GM18508 (cell line): ENCODE measurements at regions not wholly inside any gene's neighbourhood (a gene's known extent, or its start where the extent isn't known, plus 50 kb on each side); places are given as distances from the start of the nearest gene placed in this dataset.

Experiments
- ATAC-seq: cut with Tn5 transposase; IDR thresholded peaks from one replicate; pipeline ENCODE4 v1.9.1; 2021; ENCODE audit warnings: moderate number of reproducible peaks; ENCODE audit not compliant: insufficient read depth, unreplicated experiment

DNA sequence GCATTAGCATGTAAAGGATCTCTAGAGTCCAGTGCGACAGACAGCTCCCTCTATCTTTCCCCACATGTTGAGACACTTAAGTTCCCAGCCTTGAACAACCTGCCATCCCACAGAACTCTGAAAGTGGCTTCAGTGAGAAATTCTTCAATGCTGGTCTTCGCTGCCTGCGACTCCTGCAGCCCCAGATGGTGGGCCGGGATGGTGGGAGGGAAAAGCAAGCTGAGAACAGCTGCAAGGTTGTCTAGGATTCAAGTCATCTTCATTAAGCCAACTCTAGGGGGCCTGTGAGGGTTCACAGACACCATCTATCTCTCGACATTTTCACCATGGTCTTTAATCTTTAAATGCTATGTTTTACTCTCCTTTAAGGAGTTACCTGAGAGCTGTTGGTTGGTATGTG lies 185.5 kb upstream of the C1orf174 start:
- ATAC-seq, result no peak

DNA sequence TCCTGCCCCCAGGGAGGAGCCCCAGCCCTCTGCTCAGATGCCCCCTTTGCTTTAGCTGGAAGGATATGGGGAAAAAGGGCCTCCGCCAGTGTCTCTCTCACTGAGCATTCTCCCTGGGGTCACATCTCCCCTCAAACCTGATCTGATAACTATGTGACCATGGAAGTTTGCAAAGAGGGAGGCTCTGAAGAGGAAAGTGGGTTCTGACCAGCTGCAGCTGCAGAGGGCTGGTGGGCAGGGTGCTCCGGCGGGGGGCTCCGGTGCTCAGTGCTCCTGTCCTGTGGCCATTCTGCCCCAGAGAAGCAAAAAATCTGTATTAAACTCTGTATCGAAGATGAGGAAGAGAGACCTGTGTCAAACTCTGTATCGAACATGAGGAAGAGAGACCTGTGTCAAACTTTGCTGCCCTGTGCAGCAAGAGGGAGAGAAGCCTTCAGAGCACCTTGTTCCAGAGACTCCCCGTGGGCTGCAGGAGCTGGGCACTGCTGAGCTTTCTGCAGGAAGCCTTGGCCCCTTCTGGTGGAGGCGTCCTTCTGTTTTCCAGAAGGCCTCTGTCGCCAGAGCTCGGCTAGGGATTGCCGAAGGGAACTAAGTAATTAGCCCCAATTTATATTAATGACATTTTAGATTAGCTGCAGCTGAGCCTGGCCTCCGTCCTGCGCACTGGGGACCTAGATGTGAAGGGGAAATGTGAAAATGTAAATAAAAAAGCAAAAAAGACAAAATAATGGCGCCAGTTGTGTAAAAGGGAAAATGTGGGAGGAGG lies 186.2 kb upstream of the C1orf174 start:
- ATAC-seq, result no peak

DNA sequence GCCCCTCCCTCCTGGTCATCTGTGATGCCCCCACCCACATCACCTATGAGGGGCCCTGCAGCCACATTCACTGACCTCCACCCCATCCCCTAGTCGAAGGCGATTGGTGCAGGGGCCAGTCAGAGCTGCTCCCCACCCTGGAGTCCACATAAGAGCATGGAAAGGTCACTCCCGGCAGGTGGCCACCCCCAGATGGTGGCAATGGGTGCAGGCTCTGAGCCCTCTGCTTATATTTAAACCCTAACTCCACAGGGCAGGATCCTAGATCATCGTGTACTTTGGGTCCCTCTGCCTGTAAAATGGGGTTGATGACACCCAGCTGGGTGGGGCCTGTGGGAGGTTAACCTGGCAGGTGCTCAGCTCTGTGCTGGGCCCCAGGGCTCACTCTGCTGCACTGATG lies 186.8 kb upstream of the C1orf174 start:
- ATAC-seq, result no peak

DNA sequence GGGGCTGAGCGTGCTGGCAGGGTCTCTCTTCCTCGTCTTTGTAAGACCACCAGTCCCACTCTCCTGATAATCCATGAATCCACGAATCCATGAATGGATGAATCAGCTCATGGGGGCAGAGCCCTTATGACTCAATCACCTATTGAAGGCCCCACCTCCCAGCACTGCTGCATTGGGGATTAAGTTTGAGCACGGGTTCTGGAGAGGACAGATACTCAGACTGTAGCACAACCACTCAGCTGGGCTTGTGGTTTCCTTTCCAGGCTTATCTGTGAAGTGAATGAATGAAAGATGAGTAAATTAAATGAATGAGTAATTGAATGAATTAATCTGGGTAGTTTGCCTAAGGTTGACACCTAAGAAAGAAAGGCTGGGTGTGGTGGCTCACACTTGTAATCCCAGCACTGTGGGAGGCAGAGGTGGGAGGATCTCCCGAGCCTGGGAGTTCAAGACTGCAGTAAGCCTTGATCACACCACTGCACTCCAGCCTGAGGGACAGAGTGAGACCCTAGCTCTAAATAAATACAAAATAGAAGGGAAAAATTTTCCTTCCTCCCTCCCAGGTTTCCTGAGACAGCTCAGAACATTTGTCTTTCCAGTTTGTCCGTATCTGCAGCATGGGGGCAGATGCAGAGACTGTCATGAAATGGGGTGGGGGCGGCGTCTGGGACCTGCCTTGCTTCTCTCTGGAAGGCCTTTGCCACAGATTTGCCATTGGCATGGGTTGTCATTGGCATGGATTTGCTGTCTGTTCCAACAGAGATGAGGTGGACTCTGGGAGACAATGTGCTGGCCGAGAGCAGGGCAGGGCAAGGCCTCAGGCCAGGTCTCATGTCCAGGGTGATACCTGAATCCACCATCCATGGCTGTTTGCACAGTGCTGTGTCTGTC lies 187.7 kb upstream of the C1orf174 start:
- ATAC-seq, result no peak

DNA sequence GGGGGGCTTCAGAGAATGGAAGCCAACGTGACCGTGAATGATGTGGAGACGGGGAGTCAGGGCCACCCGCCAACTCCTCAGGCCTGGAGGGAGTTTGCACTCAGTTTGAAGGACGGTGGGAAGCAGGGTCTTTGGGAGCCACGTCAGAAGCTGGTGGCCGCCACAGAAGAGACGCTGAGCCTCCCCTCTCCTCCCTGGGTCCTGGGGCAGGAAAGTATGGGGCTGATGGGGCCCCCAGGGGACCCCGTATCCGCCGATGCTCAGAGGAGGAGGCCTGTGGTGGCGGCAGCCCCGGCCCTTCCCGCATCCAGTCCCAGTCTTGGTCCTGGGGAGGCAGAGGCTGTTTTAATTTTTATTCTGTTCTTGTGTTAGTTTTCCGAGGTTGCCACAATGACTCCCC lies 188.6 kb upstream of the C1orf174 start:
- no peak for ATAC-seq

DNA sequence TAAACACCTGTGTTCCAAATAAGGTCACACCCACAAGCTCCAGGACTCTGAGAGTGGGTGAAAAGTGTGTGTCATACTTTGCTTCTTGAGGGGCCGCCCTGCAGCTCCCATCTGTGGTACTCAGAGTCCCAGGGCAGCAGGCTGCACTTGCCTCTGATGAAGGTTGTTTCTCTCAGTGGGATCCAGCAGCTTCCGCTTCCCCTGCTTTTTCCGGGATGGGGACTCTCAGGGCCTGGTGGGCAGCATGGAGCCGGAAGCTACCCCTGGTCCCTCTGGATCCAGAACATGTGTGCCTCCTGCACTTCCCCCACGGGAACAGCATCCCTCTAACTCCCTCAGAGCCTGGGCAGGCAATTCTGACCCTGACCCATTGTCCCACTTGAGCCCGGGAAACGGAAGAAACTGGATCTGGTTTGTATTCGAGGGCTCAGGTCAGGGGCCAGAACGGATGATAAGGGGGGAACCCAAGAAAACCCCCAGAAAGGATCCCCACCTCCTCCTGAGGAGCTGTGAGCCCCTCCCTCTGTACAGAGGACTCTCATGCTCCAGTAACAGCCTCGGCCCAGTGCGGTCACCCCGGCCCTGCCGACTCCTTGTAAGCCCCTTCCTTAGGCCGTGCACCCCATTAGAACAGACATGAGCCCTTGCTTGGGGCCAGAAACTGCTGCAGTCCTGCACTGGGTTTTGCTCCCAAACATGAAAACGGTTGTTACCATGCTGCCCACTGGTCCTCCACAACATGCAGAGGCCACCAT lies 189.5 kb upstream of the C1orf174 start:
- no peak for ATAC-seq

DNA sequence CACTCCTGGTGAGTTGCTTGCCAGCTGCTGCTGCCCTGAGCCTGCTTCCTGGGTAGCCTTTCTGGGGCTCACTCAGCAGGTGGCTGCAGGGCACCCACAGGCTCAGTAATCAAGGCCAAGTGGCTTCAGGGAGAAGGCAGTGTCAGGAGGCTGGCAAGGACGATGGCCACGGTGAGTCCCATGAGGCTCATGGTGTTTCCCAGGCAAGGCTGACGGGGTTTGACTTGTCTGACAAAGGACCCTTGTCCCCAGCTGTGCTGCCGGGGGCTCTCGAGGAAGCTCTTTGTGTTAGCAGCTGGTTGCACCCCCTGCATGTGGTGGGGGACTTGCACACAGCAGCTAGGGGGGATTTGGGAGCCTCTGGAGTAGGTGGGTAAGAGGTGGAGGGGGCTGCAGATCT lies 190.5 kb upstream of the C1orf174 start:
- no peak for ATAC-seq

DNA sequence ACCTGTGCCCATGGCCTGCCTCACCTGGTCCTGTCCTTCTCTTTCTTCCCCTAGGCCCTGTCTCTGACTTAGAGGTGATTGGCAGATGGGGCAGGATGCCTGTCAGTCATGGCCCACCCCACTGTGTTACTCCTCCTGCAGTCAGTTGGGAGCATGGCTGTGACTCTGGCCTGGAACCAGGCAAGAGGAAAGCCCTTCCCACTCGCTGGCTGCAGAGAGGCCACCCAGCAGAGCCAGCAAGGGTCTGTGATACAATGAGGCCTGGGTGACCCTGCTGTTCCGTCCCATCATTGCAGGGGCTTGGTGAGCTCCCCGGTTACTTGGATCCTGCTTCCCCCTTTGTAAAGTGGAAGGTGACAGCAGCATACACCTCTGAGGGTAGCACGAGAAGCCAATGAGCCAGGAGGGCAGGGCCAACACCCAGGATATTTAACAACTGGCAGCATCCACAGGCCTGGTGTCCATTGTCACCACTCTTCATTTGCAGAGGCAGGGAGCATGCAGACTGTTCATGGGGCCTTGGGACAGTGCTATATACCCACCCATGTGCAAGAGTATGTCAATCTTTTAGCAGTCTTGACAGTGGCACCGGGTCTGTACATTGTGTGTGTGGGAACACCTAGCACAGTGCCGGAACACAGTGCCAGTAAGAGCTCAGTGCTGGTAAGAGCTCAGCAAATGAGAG lies 191.0 kb upstream of the C1orf174 start:
- no peak for ATAC-seq

DNA sequence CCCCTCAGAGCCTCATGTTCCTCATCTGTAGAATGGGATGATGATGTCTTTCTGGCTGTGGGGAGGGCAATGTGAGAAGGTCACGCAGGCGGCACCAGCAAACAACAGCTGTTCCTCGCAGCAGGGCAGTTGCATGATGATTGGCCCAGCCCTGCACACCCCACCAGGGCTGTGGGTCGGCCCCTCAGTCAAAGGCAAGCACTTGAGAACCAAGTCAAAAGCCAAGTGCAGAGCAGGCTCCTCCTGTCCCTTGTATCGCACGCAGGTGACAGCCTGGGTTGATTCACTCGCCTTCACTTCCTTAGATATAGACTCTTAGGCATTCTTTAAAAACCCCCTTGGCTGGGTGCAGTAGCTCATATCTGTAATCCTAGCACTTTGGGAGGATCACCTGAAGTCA lies 191.9 kb upstream of the C1orf174 start:
- ATAC-seq, result no peak

DNA sequence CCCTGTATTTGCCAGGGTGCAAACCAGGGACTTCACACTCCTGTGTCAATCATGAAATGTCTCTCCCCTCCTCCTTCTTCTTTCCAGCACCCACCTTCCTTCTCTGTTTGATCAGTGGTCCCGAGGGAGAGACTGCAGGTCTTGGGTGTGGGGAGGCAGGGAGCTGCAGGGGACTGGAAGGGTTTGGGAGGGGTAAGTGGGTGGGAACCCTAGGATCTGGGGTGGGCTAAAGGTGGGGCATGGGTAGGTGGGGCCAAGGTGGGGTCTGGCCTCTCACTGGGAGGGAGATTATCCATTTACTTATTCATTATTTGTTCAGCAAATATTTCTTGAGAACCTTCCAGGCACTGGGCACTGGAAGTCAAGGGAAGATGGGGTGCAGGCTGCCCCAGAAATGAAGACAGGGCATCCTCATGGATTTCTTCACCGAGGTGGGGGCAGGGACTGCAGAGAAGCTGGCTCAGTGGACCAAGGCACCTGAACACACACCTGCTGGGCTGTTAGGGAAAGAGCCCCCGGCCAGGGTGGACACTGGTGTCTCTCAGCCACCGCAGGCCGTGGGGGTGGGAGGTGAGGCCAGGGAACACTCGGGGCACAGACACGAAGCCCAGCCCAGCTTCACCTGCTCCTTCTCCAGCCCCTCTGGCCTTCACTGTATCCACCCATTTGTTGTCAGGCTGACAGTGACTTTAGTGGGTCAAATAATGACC lies 193.9 kb upstream of the C1orf174 start:
- ATAC-seq, result no peak

DNA sequence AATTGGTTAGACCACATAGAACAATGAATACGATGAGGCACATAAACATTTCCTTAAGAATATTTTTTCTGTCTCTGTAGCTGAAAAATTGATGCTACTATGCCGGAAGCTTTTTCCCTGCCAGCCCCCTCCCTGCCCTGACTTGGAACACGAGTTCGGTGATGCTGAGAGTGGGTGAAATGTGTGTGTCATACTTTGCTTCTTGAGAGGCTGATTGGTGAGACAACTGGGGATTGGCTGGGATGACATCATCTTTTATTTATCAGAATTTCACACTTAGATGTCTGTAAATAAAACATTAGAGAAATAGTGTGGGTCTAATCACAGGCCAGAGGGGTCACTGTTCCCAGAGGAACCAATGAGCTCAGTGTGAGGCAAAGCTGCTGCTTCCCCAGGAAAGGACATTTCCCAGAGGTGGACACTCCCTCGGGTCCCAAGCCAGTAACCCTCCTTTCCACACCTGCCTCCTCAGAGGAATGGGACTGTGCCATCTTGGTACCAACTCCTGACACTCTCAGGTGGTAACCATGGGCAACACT lies 195.4 kb upstream of the C1orf174 start:
- ATAC-seq, result no peak

DNA sequence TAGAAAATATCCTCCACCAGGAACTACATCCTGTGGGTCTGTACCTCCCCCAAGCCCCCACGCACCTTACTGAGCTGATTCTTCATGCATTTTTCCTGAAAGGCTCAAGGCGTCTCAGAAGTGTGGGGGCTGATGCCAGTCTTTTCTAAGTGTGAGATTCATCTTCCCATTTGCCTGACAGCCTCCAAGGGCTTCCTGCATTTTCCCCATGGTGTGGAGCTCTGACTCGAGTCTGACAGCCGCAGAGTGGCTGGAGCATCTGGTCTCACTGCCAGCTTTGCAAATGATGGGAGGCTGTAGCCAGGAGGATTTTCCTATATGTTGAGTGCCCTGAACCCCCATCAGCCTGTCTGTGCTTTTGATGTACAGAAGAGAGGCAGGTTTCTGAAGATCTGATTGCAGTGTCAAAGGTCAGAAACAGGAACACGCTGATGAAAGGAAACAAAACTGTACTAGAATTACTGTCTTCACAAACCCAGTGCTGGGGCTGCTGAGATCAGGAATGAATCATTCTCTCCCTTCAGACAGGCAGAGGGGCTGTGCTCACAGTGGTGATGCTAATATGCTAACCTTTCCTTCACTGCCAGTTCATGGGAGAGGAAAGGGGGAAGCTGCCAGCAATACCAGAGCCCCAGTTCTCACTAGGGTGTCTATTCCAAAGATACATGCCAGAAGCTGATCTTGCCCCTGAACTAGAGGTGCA lies 201.5 kb upstream of the C1orf174 start:
- no peak for ATAC-seq

DNA sequence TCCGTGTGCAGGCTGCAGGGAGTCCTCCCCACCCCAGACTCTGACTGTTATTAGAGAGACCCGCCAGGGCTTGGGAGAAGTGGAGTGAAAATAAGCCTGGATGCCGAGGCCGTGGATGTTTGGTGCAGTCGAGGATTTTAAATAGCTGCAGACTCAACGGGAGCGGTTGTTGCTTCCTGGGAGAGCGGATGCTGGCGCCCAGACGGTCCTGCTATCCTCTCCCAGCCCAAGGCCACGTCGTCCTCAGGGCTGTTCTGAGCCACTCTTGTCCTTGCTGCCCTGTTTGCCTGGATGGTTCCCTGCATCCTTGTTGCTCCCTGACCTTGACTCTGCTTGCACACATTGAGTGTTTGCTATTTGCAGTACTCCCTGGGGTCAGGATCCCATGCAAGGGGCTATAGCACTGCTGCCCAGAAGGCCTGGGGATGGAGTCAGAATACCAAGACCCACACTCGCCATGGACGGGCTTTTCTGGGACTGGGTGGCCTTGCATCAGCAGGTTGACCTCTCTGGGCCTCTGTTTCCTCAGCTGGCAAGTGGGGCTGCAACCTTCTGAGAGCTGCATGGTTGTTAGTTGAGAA lies 205.3 kb upstream of the C1orf174 start:
- ATAC-seq, result no peak

DNA sequence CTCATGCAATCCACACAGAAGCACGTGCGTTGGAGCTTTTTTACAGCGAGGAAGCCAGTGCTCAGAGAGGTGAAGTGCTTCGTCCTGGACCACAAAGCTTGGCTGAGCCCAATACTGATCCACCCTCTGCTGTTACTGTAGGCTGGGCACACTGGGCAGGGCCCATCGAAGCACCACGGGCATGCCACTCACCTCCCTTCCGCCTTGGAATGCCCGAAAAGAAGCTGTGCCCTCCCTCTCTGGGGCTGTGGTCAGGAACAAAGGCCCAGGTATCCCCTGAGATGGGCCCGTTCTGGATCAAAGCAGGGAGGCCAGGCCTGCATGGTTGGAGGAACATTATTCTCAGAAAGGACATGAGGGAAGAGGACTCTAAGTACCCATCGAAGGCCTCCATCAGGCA lies 206.7 kb upstream of the C1orf174 start:
- no peak for ATAC-seq

DNA sequence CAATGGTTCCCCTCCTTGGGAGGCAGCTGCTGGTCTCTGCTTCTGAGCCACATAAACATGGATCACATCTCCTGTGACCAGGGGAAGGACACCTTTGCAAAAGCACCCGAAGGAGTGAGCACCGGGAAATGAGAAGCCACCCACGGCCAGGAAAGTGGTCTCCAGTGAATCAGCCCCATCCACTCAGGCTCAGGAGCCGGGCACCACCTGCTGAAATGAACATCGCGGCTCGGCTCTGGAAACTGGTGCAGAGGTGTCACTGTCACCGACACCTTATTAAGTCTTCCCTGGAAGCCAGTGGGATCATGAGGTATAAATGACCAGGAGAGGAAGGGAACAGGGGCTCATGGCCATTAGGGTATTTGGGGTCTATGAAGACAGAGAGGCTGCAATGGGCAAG lies 207.2 kb upstream of the C1orf174 start:
- no peak for ATAC-seq

DNA sequence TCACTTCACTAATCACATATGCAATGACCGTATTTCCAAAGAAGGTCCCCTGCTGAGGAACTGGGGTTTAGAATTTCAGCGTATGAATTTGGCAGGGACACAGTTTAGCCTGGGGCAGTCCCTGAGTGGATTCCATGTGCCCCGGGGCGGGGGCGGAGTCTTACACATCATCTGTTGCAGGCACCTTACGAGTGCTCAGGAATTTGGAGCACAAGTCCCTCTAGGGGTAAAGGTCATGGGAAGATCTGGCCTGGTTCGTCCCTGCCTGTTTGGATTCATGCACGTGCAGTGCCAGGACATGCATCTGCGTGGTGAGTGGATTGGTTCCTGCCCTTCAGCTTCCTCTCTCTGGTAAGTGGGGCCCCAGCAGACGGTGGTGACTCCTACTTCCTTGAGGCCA lies 208.3 kb upstream of the C1orf174 start:
- ATAC-seq, result no peak

DNA sequence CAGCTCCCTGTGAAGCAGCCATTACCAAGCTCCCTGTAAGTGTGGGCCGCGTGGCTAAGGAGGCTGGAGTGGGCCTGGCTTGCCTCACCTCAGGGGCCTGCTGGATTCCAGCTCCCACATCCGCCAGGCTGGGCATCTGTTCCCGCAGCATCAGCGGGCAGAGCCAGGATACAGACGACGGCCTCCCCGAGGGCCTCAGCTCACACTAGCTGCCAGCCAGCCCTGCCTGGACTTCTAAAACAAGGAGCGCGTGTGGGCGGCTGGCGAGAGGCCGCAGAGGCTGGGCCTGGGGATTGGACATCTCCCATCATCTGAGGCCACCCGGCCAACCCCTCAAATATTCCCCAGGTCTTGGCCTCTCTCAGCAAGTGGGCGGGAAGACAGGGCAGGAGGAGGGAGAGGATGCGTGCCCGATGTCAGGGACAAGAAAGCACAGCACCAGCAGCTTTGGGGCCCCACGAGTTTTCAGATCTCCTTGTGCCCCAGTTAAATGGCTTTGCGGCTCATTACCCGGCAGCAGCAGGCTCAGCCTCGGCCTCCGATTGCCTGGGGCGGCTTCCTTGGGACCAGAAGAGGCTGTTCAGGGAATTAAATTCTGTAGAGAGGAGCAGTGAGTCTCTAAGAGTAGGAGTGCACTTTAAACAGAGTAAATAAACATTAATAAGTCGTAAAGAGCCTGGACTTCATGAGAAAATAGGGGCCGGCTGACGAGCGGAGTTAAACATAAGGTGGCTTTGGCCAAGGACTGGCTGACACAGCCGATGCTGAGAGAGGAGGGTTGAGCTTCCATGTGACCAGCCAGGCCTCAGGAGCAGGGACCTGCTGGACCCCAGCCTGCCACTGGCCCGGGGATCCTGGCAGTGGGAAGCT lies 208.9 kb upstream of the C1orf174 start:
- no peak for ATAC-seq

DNA sequence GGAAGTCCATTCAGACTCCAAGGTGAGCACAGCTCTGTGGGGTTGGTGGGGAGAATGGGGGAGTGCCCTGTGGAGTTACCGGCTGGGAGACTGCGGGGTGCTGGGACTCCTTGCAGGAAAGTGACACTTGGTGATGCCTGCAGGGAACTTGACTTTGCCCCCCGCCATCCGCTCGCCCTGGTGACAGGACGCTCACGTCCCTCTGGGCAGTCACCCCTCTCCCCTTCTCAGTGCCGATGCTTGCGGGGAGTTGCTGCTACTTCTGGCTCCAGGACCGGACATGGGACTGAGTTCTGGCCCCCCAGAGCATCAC lies 209.5 kb upstream of the C1orf174 start:
- no peak for ATAC-seq
